GM12878 (cell line): ENCODE measurements at regions not wholly inside any gene's neighbourhood (a gene's known extent, or its start where the extent isn't known, plus 50 kb on each side); places are given as distances from the start of the nearest gene placed in this dataset.

Experiments used
- ATAC-seq: fragments of 200-7000 bp; cut with Tn5 transposase; 3 replicates; pipeline ENCODE4 v1.9.1; 2020; ENCODE audit warnings: mild to moderate bottlenecking, moderate library complexity
- BruUV-seq: library from RNA; stranded (reverse); fragments of 400-500 nt; replicated peaks from 2 replicates; lab custom pipeline; 2021; lab: Mats Ljungman, UMichigan
- CTCF ChIA-PET: fragments of 300-600 bp; sonication (Branson Sonifier 250); formaldehyde crosslinking; extraction: SDS; loops from one replicate; lab custom pipeline; 2021; ENCODE audit warnings: inconsistent platforms; lab: Yijun Ruan, JAX
- POLR2A ChIA-PET: fragments of 350-600 bp; formaldehyde crosslinking; extraction: SDS; loops from one replicate; lab custom pipeline; 2021; ENCODE audit warnings: inconsistent platforms; lab: Charles Lee
- RAD21 ChIA-PET: fragments of 300-600 bp; sonication (Branson Sonifier 250); formaldehyde crosslinking; loops from one replicate; lab custom pipeline; 2023; ENCODE audit warnings: antibody characterized with exemption; ENCODE audit not compliant: unreplicated experiment; lab: Charles Lee
- SMC1A ChIA-PET: fragments of 300-600 bp; sonication (Branson Sonifier 250); formaldehyde crosslinking; loops from one replicate; lab custom pipeline; 2023; ENCODE audit not compliant: unreplicated experiment, uncharacterized antibody; lab: Charles Lee
- DNase-seq: peaks from one replicate; pipeline ENCODE4 v3.0.0-alpha.2; 2011; ENCODE audit warnings: low read depth, low spot score
- FAIRE-seq: peaks from 3 replicates; lab custom pipeline; 2011; peaks lifted over from hg19 to GRCh38; lab: Jason Lieb, UNC
- H2AFZ ChIP-seq: 2 replicates; pipeline ENCODE4 v1.6.0; 2011; ENCODE audit warnings: low read depth, low read length, control low read depth; ENCODE audit not compliant: control insufficient read depth
- H3K27ac ChIP-seq: 2 replicates; pipeline ENCODE4 v1.5.1; 2011; ENCODE audit warnings: control low read depth; ENCODE audit not compliant: control insufficient read depth, insufficient read depth
- H3K27me3 ChIP-seq, 2 experiments: replicated peaks in 1 of 2; 2 replicates each; pipeline versions ENCODE4 v1.6.0 to v1.6.1; 2011; ENCODE audit warnings: low read length in 1 of 2; ENCODE audit not compliant: control insufficient read depth in 2 of 2, insufficient read depth in 2 of 2
- H3K36me3 ChIP-seq, 2 experiments: 2 replicates each; pipeline ENCODE4 v1.5.1; 2011; ENCODE audit warnings: low read length in 1 of 2; ENCODE audit not compliant: control insufficient read depth in 2 of 2, insufficient read depth in 2 of 2
- H3K4me1 ChIP-seq: 2 replicates; pipeline ENCODE4 v1.6.1; 2011; ENCODE audit warnings: mild to moderate bottlenecking, low read length, moderate library complexity, mixed read lengths; ENCODE audit not compliant: control insufficient read depth, insufficient read depth
- H3K4me2 ChIP-seq: 2 replicates; pipeline ENCODE4 v1.6.0; 2011; ENCODE audit warnings: control low read depth; ENCODE audit not compliant: control insufficient read depth, insufficient read depth
- H3K4me3 ChIP-seq: fragments of 200-600 bp; sonication (generic); 2 replicates; pipeline ENCODE4 v1.5.1; 2016
- H3K79me2 ChIP-seq: 2 replicates; pipeline ENCODE4 v1.6.0; 2011; ENCODE audit warnings: low read length; ENCODE audit not compliant: control insufficient read depth, insufficient read depth
- H3K9ac ChIP-seq: 2 replicates; pipeline ENCODE4 v1.8.0; 2011; ENCODE audit warnings: low read length, control low read depth, mixed read lengths; ENCODE audit not compliant: control insufficient read depth, insufficient read depth
- H3K9me3 ChIP-seq: replicated peaks from 3 replicates; pipeline ENCODE4 v1.5.1; 2011; ENCODE audit warnings: mild to moderate bottlenecking, low read length; ENCODE audit not compliant: control insufficient read depth, insufficient read depth
- H4K20me1 ChIP-seq: 2 replicates; pipeline ENCODE4 v1.6.0; 2011; ENCODE audit not compliant: control insufficient read depth, insufficient read depth
- BCL3 ChIP-seq: IDR thresholded peaks from 2 replicates; pipeline ENCODE4 v1.6.1; 2011; ENCODE audit warnings: borderline replicate concordance, low read depth, mild to moderate bottlenecking, moderate library complexity, low read length; ENCODE audit not compliant: insufficient read depth, poor library complexity, severe bottlenecking
- CREB1 ChIP-seq: IDR thresholded peaks from 2 replicates; pipeline ENCODE4 v1.6.1; 2012; ENCODE audit warnings: low read depth, mild to moderate bottlenecking, inconsistent platforms
- FOS ChIP-seq: IDR thresholded peaks from 3 replicates; pipeline ENCODE4 v1.6.1; 2011; ENCODE audit warnings: borderline replicate concordance; ENCODE audit not compliant: insufficient read length; ENCODE audit errors: extremely low read depth
- HCFC1 ChIP-seq: fragments of 150-350 bp; IDR thresholded peaks from 2 replicates; pipeline ENCODE4 v1.6.1; 2014; ENCODE audit warnings: low read length
- HDAC6 ChIP-seq: fragments of 200-600 bp; sonication (generic); IDR thresholded peaks from one replicate; pipeline ENCODE4 v1.8.0; 2017; ENCODE audit warnings: antibody characterized with exemption; ENCODE audit not compliant: unreplicated experiment
- IKZF2 ChIP-seq, 2 experiments: fragments of 450-650 bp; IDR thresholded peaks; 2 replicates each; pipeline ENCODE4 v1.6.1; 2017; ENCODE audit warnings: mild to moderate bottlenecking in 2 of 2, moderate library complexity in 2 of 2
- LARP7 ChIP-seq: fragments of 450-650 bp; IDR thresholded peaks from 2 replicates; pipeline ENCODE4 v1.6.1; 2017; ENCODE audit warnings: mild to moderate bottlenecking
- NFIC ChIP-seq: IDR thresholded peaks from 2 replicates; pipeline ENCODE4 v1.6.1; 2012; ENCODE audit warnings: low read depth, mild to moderate bottlenecking, inconsistent platforms, low read length, moderate library complexity
- NFYB ChIP-seq: IDR thresholded peaks from 2 replicates; pipeline ENCODE4 v1.6.1; 2011; ENCODE audit warnings: low read depth, mild to moderate bottlenecking, low read length, improper control_type of control experiment, moderate library complexity; ENCODE audit not compliant: insufficient read depth
- PAX8 ChIP-seq: fragments of 450-650 bp; IDR thresholded peaks from 2 replicates; pipeline ENCODE4 v1.6.1; 2017; ENCODE audit warnings: mild to moderate bottlenecking, moderate library complexity
- PBX3 ChIP-seq: IDR thresholded peaks from 2 replicates; pipeline ENCODE4 v1.6.1; 2011; ENCODE audit warnings: mild to moderate bottlenecking, low read depth, low read length, moderate library complexity; ENCODE audit not compliant: insufficient replicate concordance
- PKNOX1 ChIP-seq: fragments of 450-650 bp; IDR thresholded peaks from 2 replicates; pipeline ENCODE4 v1.6.1; 2016; ENCODE audit warnings: mild to moderate bottlenecking
- RFX5 ChIP-seq: IDR thresholded peaks from 2 replicates; pipeline ENCODE4 v1.6.1; 2011; ENCODE audit warnings: low read depth, low read length, improper control_type of control experiment
- SIN3A ChIP-seq: IDR thresholded peaks from 2 replicates; pipeline ENCODE4 v1.6.1; 2012; ENCODE audit warnings: low read depth, low read length, improper control_type of control experiment
- SMAD1 ChIP-seq: fragments of 450-650 bp; IDR thresholded peaks from 2 replicates; pipeline ENCODE4 v1.6.1; 2018; ENCODE audit warnings: mild to moderate bottlenecking, low read depth; ENCODE audit not compliant: partially characterized antibody
- SMC3 ChIP-seq: IDR thresholded peaks from 2 replicates; pipeline ENCODE4 v1.6.1; 2011; ENCODE audit warnings: low read length, improper control_type of control experiment, borderline replicate concordance
- SUZ12 ChIP-seq: fragments of 200-600 bp; sonication (generic); IDR thresholded peaks from one replicate; pipeline ENCODE4 v1.6.1; 2018; ENCODE audit warnings: antibody characterized with exemption, mild to moderate bottlenecking; ENCODE audit not compliant: unreplicated experiment
- WGBS: methylation state at CpG from one replicate; pipeline ENCODE4 v1.1.6; 2016; ENCODE audit warnings: low lambda C conversion rate; ENCODE audit not compliant: insufficient replicate concordance, insufficient coverage; ENCODE audit errors: missing lambda C conversion rate; 5-methylcytosine and 5-hydroxymethylcytosine counted together
- in situ Hi-C: fragments of 300-500 bp; cut with MboI; formaldehyde crosslinking; loops from 9 replicates; pipeline ENCODE4 v1.14.3; 2018; ENCODE audit warnings: mixed read lengths
- intact Hi-C: fragments of 100-400 bp; cut with micrococcal nuclease; formaldehyde crosslinking; loops from one replicate; pipeline ENCODE4 v1.14.2; 2022; ENCODE audit not compliant: unreplicated experiment
- TF ChIP-seq, protein P1 (sequence below): fragments of 450-650 bp; formaldehyde crosslinking; IDR thresholded peaks from 2 replicates; pipeline ENCODE4 v1.5.0; 2022; ENCODE audit warnings: mild to moderate bottlenecking, missing genetic modification characterization
- TF ChIP-seq, protein P2 (sequence below): IDR thresholded peaks from 2 replicates; pipeline ENCODE4 v1.6.1; 2012; ENCODE audit warnings: low read depth, low read length, improper control_type of control experiment

DNA sequence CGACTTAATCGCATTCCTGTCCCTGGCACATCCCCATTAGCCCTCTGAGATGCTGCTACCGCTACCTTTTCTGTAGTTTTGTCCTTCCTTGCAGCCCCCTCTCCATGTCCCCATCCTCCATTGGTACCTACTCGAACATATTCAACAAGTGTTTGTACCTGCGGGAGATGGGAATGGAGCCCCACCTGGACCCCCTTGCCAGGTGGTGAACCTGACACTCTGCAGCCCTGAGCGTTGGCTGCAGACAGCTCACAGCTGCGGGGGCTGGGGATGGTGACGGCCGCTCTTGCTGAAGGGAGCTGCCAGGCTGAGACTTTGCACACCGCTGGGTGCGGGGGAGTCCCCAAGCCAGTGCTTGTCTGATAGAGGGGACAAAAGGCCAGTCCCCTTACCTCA, 96.3 kb upstream of the DAP start:
- ChIA-PET RAD21 (no interaction called here), SMC1A (no interaction called here), POLR2A (no interaction called here), CTCF (interaction anchor here (0.7 to 1.4 kb wide), 4 partner anchors 12 to 184 kb away, joined by 3 read pairs; no protein-coding TSS in a partner anchor)
- H4K20me1 ChIP-seq = no peaks in the 10 kb centered on the region
- H3K27ac ChIP-seq = no peak overlapping the region
- ATAC-seq (no peak), FAIRE-seq (no peak), DNase-seq (no peak)
- no peaks in the 10 kb centered on the region for H3K36me3 ChIP-seq
- H3K27me3 ChIP-seq = peaks cover 4 to 6% of the 10 kb centered on the region in 2 experiments; a peak in 3 of 4 replicates
- no peak overlapping the region for H3K9ac ChIP-seq
- no peak overlapping the region for H2AFZ ChIP-seq
- WGBS = 40% methylated on average over 11 of the region's 11 CpGs
- in situ Hi-C loops (no loop called here), intact Hi-C loops (loop anchor here (5.0 kb wide), 1 partner anchor 160 kb away; no protein-coding TSS in a partner anchor)
- H3K4me3 ChIP-seq = no peak overlapping the region
- BruUV-seq = no TSS peak
- H3K4me1 ChIP-seq = no peaks in the 10 kb centered on the region
- no peaks in the 10 kb centered on the region for H3K79me2 ChIP-seq
- H3K4me2 ChIP-seq = no peak overlapping the region
- H3K9me3 ChIP-seq = no peaks in the 10 kb centered on the region
- TF ChIP-seq IKZF2 (IDR thresholded peaks at IDR 0.05) (no peak), SMC3 (no peak), HCFC1 (no peak), NFYB (no peak), SUZ12 (no peak), RFX5 (no peak), SMAD1 (no peak), LARP7 (no peak), PBX3 (no peak), SIN3A (no peak), HDAC6 (no peak), PAX8 (no peak), FOS (no peak), NFIC (no peak), PKNOX1 (no peak), BCL3 (no peak), CREB1 (no peak)
- TF ChIP-seq, protein P1, sequence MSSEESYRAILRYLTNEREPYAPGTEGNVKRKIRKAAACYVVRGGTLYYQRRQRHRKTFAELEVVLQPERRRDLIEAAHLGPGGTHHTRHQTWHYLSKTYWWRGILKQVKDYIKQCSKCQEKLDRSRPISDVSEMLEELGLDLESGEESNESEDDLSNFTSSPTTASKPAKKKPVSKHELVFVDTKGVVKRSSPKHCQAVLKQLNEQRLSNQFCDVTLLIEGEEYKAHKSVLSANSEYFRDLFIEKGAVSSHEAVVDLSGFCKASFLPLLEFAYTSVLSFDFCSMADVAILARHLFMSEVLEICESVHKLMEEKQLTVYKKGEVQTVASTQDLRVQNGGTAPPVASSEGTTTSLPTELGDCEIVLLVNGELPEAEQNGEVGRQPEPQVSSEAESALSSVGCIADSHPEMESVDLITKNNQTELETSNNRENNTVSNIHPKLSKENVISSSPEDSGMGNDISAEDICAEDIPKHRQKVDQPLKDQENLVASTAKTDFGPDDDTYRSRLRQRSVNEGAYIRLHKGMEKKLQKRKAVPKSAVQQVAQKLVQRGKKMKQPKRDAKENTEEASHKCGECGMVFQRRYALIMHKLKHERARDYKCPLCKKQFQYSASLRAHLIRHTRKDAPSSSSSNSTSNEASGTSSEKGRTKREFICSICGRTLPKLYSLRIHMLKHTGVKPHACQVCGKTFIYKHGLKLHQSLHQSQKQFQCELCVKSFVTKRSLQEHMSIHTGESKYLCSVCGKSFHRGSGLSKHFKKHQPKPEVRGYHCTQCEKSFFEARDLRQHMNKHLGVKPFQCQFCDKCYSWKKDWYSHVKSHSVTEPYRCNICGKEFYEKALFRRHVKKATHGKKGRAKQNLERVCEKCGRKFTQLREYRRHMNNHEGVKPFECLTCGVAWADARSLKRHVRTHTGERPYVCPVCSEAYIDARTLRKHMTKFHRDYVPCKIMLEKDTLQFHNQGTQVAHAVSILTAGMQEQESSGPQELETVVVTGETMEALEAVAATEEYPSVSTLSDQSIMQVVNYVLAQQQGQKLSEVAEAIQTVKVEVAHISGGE (CRISPR knock-in tag) = no peak
- TF ChIP-seq, protein P2, sequence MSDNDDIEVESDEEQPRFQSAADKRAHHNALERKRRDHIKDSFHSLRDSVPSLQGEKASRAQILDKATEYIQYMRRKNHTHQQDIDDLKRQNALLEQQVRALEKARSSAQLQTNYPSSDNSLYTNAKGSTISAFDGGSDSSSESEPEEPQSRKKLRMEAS = no peak
